ENCODE measurements at regions not wholly inside any gene's neighbourhood (a gene's known extent, or its start where the extent isn't known, plus 50 kb on each side); places are given as distances from the start of the nearest gene placed in this dataset.

GRCh38 chr13:105502193-105502592, 1033.3 kb downstream of the EFNB2 start:
- TF ChIP-seq CTCF (IDR thresholded peaks at IDR 0.05): no peak

GRCh38 chr13:105497597-105497996, 1037.9 kb downstream of the EFNB2 start:
- no peak for TF ChIP-seq CTCF (IDR thresholded peaks at IDR 0.05)

- TF ChIP-seq CTCF (IDR thresholded peaks at IDR 0.05): no peak
These were observed 1043.2 kb downstream of the EFNB2 start for GRCh38 chr13:105492216-105492615.

- no peak for TF ChIP-seq CTCF (IDR thresholded peaks at IDR 0.05)
These were observed 1044.1 kb downstream of the EFNB2 start for GRCh38 chr13:105491345-105491744.

DNA sequence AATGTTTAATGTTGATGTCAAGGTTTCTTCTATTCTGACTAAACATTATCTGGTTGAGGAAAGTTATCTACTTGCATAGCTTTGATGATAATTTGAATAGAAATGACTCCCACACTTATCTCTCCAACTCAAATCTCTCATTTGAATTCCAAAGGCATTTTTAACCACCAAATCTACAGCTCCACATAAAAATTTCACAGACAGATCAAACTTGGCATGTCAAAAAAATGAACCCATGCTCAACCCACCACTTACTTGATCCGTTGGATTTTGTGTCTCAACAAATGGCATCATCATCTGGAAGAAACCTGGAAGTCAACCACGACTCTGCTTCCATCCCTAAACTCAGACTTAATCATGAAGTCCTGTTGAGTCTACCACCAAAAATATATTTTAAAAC, 1050.4 kb downstream of the EFNB2 start:
- TF ChIP-seq CTCF (IDR thresholded peaks at IDR 0.05): no peak

DNA sequence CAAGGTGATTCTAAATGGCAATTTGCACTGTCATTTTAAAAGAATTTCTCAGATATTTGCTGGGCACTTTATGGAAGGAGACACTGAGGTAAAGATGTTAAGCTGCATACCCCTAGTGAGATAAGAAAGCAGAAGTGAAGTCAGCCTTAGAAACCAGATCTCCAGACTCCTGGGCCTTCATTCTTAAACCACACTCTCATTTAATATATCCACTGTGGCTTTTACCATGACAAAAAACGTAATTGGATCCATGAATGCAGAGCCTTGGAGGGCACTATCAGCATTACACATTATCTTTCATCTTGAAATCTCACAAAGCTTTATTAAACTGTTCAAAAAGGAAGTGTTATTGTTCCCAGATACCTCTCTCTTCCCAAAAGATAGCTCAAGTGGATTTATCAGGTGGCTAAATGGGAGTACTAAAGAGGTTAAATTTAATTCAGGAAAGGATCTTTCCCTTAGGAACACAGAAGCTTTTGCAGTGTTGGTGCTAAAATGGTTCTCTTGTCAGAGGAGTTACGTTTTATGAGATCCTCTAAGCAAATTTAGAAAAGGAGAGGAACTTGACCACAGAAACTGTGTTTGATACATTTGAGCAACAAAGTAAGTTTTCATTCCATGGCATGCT, 1060.4 kb downstream of the EFNB2 start:
- no peak for TF ChIP-seq CTCF (IDR thresholded peaks at IDR 0.05)

- no peak for TF ChIP-seq CTCF (IDR thresholded peaks at IDR 0.05)
These were observed 1063.8 kb downstream of the EFNB2 start for GRCh38 chr13:105471673-105472072.

- no peak for TF ChIP-seq CTCF (IDR thresholded peaks at IDR 0.05)
These were observed 1069.1 kb downstream of the EFNB2 start for GRCh38 chr13:105466376-105466775.
